Vagina (tissue), 2 donors: ENCODE measurements at regions not wholly inside any gene's neighbourhood (a gene's known extent, or its start where the extent isn't known, plus 50 kb on each side); places are given as distances from the start of the nearest gene placed in this dataset.

Experiments
- DNase-seq, 2 donors: peaks; one replicate each; pipeline ENCODE4 v3.0.0-alpha.2; 2017; ENCODE audit errors: extremely low spot score in 2 of 2
- H3K27ac ChIP-seq: fragments of 200-600 bp; sonication (generic); one replicate; pipeline ENCODE4 v1.5.1; 2019
- H3K27me3 ChIP-seq: fragments of 200-600 bp; sonication (generic); one replicate; pipeline ENCODE4 v1.5.1; 2019
- H3K36me3 ChIP-seq, 2 donors: fragments of 200-600 bp; sonication (generic); one replicate each; pipeline ENCODE4 v1.5.1; 2017 to 2019
- H3K4me1 ChIP-seq: fragments of 200-600 bp; sonication (generic); one replicate; pipeline ENCODE4 v1.5.1; 2019
- H3K4me3 ChIP-seq, 2 donors: fragments of 200-600 bp; sonication (generic); 1 replicate in 1 of 2; 2 replicates in 1 of 2; pipeline ENCODE4 v1.5.1; 2016 to 2019
- H3K9me3 ChIP-seq: fragments of 200-600 bp; sonication (generic); one replicate; pipeline ENCODE4 v1.5.1; 2019
- POLR2A ChIP-seq, 2 donors: fragments of 450-650 bp; IDR thresholded peaks; one replicate each; pipeline ENCODE4 v1.6.1; 2017; ENCODE audit warnings: antibody characterized with exemption in 2 of 2, mild to moderate bottlenecking in 2 of 2, moderate library complexity in 2 of 2
- POLR2AphosphoS5 ChIP-seq, 2 donors: sonication (generic); formaldehyde crosslinking; IDR thresholded peaks; one replicate each; pipeline ENCODE4 v1.9.0; 2017; ENCODE audit warnings: antibody characterized with exemption in 2 of 2, mild to moderate bottlenecking in 2 of 2, low read depth in 1 of 2; ENCODE audit not compliant: insufficient read depth in 1 of 2
- intact Hi-C: fragments of 100-400 bp; cut with DNase I; formaldehyde crosslinking; loops from one replicate; pipeline ENCODE4 v1.15.1; 2023
- TF ChIP-seq, protein P1 (sequence below), 3 experiments: fragments of 450-650 bp in 2 of 3; fragments of 200-600 bp in 1 of 3; sonication (generic) in 1 of 3; IDR thresholded peaks; one replicate each; pipeline ENCODE4 v1.5.1; 2017 to 2019; ENCODE audit warnings: antibody characterized with exemption in 3 of 3, mild to moderate bottlenecking in 2 of 3, moderate library complexity in 2 of 3

DNA sequence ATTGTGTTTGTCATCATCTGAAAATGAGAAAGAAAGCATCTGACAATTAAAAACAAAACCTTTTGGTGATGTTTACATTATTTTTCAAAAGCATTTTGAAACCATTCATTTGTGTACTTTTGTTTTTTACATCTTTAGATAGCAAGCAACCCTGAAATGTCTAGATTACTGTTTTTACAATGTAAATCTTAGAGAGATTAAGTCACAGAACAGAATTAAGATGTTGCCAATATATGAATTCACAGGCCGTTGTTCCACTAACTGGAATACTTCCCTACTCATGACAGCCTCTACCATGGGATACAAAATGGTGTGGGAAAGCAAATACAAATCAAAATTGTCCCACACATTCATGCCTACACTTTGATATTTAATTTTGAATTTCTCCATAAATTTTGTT lies 480.0 kb upstream of the ZEB2 start:
- intact Hi-C loops = no loop called here
- no peak overlapping the region for H3K4me3 ChIP-seq

DNA sequence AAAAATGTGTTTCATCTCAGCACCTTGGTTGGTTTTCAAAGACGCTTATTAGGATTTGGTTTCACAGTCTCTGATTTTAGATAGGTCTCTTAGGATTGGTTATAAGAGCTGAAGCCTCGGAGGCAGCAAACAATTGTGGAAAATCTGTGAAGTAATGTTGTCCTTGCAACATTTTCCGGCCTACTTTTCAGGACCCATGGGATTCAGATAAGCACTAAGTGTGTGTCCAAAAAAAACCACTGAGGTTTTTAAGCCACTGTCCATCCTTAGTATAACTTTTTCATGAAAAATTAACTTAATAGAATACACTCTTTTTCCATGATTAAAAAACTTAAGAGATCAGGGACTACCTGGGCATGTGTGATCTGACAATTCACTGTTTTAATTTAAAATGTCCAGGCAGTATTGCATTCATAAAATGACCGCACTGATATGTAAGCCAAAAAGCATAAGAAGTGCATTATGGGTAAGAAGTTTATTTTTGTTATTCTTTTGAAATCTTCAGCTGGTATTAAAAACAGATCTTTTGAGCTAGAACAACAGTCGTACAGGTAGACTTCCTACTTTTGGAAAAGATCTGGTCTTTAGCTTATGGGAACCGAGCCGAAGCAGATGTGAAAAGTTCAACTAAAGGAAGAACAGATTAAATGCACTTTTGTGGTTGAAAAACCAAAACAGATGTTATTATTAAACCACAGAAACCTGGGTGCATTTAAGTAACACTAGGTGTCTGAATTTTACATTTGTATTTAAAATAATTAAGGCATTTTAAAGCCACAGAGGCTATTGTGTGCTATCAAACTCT lies 479.4 kb upstream of the ZEB2 start:
- peak overlapping the region; percentile 36 for H3K27ac ChIP-seq

More for the DNA sequence above, 480.0 kb upstream of the ZEB2 start:
- TF ChIP-seq POLR2AphosphoS5 (IDR thresholded peaks at IDR 0.05; ENCODE audit: insufficient read depth in 1 of 2, low read depth in 1 of 2) (no peak), POLR2A (IDR thresholded peaks at IDR 0.05) (no peak)
- TF ChIP-seq, protein P1, sequence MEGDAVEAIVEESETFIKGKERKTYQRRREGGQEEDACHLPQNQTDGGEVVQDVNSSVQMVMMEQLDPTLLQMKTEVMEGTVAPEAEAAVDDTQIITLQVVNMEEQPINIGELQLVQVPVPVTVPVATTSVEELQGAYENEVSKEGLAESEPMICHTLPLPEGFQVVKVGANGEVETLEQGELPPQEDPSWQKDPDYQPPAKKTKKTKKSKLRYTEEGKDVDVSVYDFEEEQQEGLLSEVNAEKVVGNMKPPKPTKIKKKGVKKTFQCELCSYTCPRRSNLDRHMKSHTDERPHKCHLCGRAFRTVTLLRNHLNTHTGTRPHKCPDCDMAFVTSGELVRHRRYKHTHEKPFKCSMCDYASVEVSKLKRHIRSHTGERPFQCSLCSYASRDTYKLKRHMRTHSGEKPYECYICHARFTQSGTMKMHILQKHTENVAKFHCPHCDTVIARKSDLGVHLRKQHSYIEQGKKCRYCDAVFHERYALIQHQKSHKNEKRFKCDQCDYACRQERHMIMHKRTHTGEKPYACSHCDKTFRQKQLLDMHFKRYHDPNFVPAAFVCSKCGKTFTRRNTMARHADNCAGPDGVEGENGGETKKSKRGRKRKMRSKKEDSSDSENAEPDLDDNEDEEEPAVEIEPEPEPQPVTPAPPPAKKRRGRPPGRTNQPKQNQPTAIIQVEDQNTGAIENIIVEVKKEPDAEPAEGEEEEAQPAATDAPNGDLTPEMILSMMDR (IDR thresholded peaks at IDR 0.05) = no peak
- H3K4me1 ChIP-seq = peaks cover 11% of the 10 kb centered on the region
- H3K27me3 ChIP-seq = no peaks in the 10 kb centered on the region
- no peaks in the 10 kb centered on the region for H3K36me3 ChIP-seq
- H3K9me3 ChIP-seq = no peaks in the 10 kb centered on the region
- no peak for DNase-seq
- H3K27ac ChIP-seq = peak overlapping the region; percentile 36

DNA sequence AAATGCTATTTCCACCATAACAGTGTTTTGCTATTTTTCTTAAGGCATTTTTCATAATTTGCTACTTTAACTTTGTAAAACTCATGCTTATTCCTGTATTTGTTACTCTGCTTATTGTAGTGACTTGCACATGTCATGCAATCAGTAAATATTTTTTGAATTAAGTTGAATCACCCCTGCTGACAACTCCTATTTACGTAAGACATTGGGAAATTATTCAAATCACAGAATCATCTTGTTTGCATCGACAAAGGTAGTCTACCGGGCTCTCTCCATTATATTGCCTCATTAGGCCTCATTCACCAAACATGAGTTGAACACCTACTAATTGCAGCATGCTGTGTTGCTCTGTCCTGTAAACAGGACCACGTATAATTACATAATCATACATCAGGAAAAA lies 478.5 kb upstream of the ZEB2 start:
- intact Hi-C loops = no loop called here
- no peaks in the 10 kb centered on the region for H3K27me3 ChIP-seq
- no peaks in the 10 kb centered on the region for H3K9me3 ChIP-seq
- no peak overlapping the region for H3K4me3 ChIP-seq
- DNase-seq = no peak
- no peak for TF ChIP-seq POLR2A (IDR thresholded peaks at IDR 0.05)
- TF ChIP-seq, protein P1 (IDR thresholded peaks at IDR 0.05) = no peak
- peak overlapping the region; percentile 33 for H3K27ac ChIP-seq
- no peaks in the 10 kb centered on the region for H3K36me3 ChIP-seq
- H3K4me1 ChIP-seq = peaks cover 11% of the 10 kb centered on the region

More for the DNA sequence above, 479.4 kb upstream of the ZEB2 start:
- Histone ChIP-seq H3K9me3 (no peaks in the 10 kb centered on the region), H3K4me3 (no peak overlapping the region), H3K27me3 (no peaks in the 10 kb centered on the region), H3K4me1 (peaks cover 11% of the 10 kb centered on the region), H3K36me3 (no peaks in the 10 kb centered on the region)
- intact Hi-C loops = no loop called here
- DNase-seq = no peak
- TF ChIP-seq, protein P1 (IDR thresholded peaks at IDR 0.05) = no peak
- TF ChIP-seq POLR2A (IDR thresholded peaks at IDR 0.05) (no peak), POLR2AphosphoS5 (IDR thresholded peaks at IDR 0.05; ENCODE audit: insufficient read depth in 1 of 2, low read depth in 1 of 2) (peak in 1 of 2 donors; percentile 16)

DNA sequence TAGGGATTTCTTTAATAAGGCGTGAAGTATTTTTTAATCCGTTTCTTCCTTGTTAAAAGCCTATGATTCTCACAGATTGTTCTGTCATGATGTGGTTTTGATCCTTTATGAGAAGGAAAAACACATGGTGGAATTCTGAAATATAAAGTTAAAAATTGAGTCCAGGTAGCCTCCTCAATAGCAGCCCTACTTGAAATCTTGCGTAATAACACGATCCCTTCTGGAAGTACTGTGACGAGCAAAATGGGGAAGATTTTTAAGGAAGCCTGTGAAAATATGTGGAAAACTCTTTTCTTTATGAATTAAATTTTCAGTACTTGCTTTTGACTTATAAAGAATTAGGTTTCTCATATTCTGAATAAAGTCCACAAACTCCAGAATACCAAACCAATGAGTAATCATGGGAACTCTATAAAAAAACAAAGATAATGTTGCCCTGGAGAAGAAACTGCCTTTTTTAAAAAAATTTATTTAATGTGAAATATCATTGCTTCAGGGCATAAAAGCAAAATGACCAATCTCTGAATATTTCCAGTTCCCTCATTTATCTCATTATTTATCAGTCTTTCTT lies 476.4 kb upstream of the ZEB2 start:
- Histone ChIP-seq H3K27ac (peak overlapping the region; percentile 22), H3K4me1 (peaks cover 11% of the 10 kb centered on the region), H3K27me3 (no peaks in the 10 kb centered on the region), H3K36me3 (no peaks in the 10 kb centered on the region), H3K9me3 (no peaks in the 10 kb centered on the region), H3K4me3 (no peak overlapping the region)
- no peak for DNase-seq
- TF ChIP-seq, protein P1 (IDR thresholded peaks at IDR 0.05) = no peak
- TF ChIP-seq POLR2A (IDR thresholded peaks at IDR 0.05) (no peak), POLR2AphosphoS5 (IDR thresholded peaks at IDR 0.05; ENCODE audit: insufficient read depth in 1 of 2, low read depth in 1 of 2) (no peak)
- intact Hi-C loops = no loop called here

DNA sequence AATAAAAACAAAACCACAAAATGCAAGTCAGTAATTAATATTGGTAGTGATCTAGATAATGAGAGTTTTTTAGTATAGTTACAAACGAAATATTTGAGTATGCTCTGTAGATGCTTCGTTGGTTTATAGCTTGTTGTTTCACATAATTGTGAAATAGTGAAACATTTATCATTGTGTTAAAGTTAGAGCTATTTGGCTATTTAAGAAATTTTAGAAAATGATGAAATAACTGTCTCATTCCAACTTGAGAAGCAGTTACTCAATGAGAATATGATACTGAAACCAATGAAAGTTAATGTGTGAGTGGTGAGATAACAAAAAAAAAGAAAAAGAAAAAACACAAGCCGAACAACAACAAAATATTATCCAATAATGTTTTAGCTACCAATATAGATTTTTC lies 475.6 kb upstream of the ZEB2 start:
- Histone ChIP-seq H3K9me3 (no peaks in the 10 kb centered on the region), H3K36me3 (no peaks in the 10 kb centered on the region), H3K27me3 (no peaks in the 10 kb centered on the region), H3K4me3 (no peak overlapping the region), H3K27ac (peak overlapping the region; percentile 22), H3K4me1 (peaks cover 11% of the 10 kb centered on the region)
- no peak for DNase-seq
- intact Hi-C loops = no loop called here
- TF ChIP-seq POLR2AphosphoS5 (IDR thresholded peaks at IDR 0.05; ENCODE audit: insufficient read depth in 1 of 2, low read depth in 1 of 2) (peak; percentile 7 to 45), POLR2A (IDR thresholded peaks at IDR 0.05) (no peak)
- TF ChIP-seq, protein P1 (IDR thresholded peaks at IDR 0.05) = no peak
